ENCODE measurements at regions not wholly inside any gene's neighbourhood (a gene's known extent, or its start where the extent isn't known, plus 50 kb on each side); places are given as distances from the start of the nearest gene placed in this dataset.

DNA sequence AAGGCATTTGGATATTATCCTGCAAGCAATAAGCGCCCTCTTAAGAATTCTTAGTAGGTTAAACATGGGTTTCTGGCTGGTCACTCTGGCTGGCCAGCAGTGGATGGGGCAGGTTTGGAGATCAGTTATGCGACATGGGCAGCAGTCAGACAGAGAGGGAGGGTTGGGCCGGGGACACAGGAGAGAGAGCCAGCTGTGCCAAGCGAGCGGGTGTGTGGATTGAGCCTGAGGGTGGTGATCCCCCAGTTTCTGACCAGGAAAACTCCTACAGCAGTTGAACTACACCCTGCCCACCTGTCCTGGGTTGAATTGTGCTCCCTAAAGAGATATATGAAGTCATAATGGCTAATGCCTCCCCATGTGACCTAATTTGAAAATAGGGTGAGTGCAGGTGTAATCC is 671.2 kb downstream of the TBC1D22A start:
- no peaks in the 10 kb centered on the region for H3K4me1 ChIP-seq (ENCODE audit: control insufficient read depth in 1 of 2, extremely low read depth in 1 of 2, insufficient read depth in 2 of 2, low read length in 2 of 2)
- H3K36me3 Mint-ChIP-seq: no peaks in the 10 kb centered on the region
- H3K27me3 Mint-ChIP-seq: peaks cover 0 to 6% of the 10 kb centered on the region in 2 donors
- 66% methylated on average over 3 of the region's 5 CpGs for WGBS (ENCODE audit: insufficient coverage)
- H3K27ac ChIP-seq (ENCODE audit: low read length): no peak overlapping the region
- H3K27me3 ChIP-seq (replicated peaks in 1 of 2; ENCODE audit: control insufficient read depth in 2 of 2, extremely low read depth in 1 of 2, insufficient read depth in 2 of 2, low read length in 1 of 2): peaks cover 0 to 4% of the 10 kb centered on the region in 2 experiments
- DNase-seq: no peak
- no peaks in the 10 kb centered on the region for H3K36me3 ChIP-seq (ENCODE audit: control insufficient read depth in 2 of 2, extremely low read depth in 1 of 2, insufficient read depth in 1 of 2, low read length in 1 of 2)
- H3K4me1 Mint-ChIP-seq: no peaks in the 10 kb centered on the region
- H3K4me3 Mint-ChIP-seq: no peak overlapping the region
- H3K9me3 ChIP-seq: no peaks in the 10 kb centered on the region
- ChIA-PET CTCF (no interaction called here), POLR2A (no interaction called here)
- H3K4me3 ChIP-seq (ENCODE audit: control insufficient read depth in 1 of 2, extremely low read depth in 1 of 2, low read length in 1 of 2): no peak overlapping the region
- H3K9me3 Mint-ChIP-seq: peaks cover 2 to 8% (median 3%) of the 10 kb centered on the region in 3 donors
- no peak for ATAC-seq (replicated peaks in 1 of 4)
- no peak overlapping the region for H3K27ac Mint-ChIP-seq

DNA sequence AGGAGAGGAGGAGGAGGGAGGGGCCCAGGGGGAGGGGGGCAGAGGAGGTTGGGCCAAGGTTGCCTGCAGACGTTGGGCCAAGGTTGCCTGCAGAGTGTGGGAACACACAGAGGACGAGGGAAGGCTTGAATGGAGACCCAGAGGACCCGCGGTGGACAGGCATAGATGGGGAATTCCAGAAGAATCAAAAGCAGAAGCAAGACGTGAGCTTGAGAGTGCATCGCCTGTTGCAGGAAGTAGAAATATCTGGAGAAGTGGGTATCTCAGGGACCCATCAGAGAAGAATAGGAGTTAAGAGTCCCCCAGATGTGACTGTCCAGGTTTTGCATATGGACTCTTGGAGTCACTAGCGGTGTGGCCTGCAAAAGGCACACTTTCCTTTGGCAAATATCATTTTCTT is 670.2 kb downstream of the TBC1D22A start:
- H3K9me3 Mint-ChIP-seq: peaks cover 2 to 13% (median 3%) of the 10 kb centered on the region in 3 donors
- DNase-seq (no peak), ATAC-seq (replicated peaks in 1 of 4) (no peak)
- no peaks in the 10 kb centered on the region for H3K4me1 Mint-ChIP-seq
- Histone ChIP-seq H3K27me3 (replicated peaks in 1 of 2; ENCODE audit: control insufficient read depth in 2 of 2, extremely low read depth in 1 of 2, insufficient read depth in 2 of 2, low read length in 1 of 2) (peaks cover 0 to 4% of the 10 kb centered on the region in 2 experiments), H3K9me3 (no peaks in the 10 kb centered on the region), H3K36me3 (ENCODE audit: control insufficient read depth in 2 of 2, extremely low read depth in 1 of 2, insufficient read depth in 1 of 2, low read length in 1 of 2) (no peaks in the 10 kb centered on the region), H3K4me3 (ENCODE audit: control insufficient read depth in 1 of 2, extremely low read depth in 1 of 2, low read length in 1 of 2) (no peak overlapping the region), H3K4me1 (ENCODE audit: control insufficient read depth in 1 of 2, extremely low read depth in 1 of 2, insufficient read depth in 2 of 2, low read length in 2 of 2) (no peaks in the 10 kb centered on the region), H3K27ac (ENCODE audit: low read length) (no peak overlapping the region)
- CTCF ChIA-PET: no interaction called here
- H3K27ac Mint-ChIP-seq: no peak overlapping the region
- peaks cover 0 to 6% of the 10 kb centered on the region in 2 donors for H3K27me3 Mint-ChIP-seq
- no peak overlapping the region for H3K4me3 Mint-ChIP-seq
- WGBS (ENCODE audit: insufficient coverage): 56% methylated on average over 6 of the region's 7 CpGs
- no peaks in the 10 kb centered on the region for H3K36me3 Mint-ChIP-seq
- POLR2A ChIA-PET: no interaction called here

DNA sequence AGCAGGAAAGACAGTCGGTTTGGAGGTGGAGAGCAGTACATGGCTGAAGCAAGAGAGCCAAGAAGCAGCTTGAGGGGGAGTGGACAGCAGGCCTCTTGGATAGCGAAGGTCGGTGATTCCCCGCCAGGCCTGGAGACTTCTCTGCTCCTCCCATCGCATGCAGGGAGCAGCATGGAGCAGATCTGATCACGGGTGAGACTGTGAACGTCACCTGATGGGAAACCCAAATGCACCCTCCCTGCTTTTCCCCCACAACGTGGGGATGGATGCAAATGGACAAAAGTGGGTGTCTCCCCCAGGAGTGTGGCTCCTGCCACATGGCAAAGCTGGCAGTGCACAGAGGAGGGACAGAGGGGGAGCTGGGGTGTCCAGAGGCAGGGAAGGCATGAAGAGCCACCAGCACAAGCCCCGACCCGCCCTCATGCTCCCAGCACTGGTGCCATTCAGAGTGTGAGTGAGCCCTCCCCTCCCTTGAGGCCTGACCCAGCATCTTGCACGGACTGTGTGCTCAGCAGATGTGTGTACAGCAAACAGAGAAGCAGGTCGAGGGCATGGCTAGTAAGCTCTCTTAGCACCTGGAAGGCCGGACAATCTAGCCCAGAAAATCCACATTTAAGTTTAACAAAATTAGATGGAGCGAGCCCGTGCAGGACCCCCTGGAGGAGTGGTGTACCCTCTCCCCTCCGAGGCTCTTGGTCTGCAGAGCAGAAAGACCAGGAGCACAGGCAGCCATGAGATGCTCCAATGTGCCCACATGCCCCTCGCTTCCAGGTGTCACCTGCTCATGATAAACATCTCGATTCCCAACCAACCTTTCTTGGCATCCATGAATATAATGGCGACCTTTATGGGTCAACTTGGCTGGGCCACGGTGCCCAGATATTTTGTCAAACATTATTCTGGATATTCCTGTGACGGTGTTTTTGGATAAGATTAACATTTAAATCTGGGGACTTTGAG is 661.7 kb downstream of the TBC1D22A start:
- peaks cover 0 to 16% of the 10 kb centered on the region in 2 experiments for H3K27me3 ChIP-seq (replicated peaks in 1 of 2; ENCODE audit: control insufficient read depth in 2 of 2, extremely low read depth in 1 of 2, insufficient read depth in 2 of 2, low read length in 1 of 2)
- H3K4me3 ChIP-seq (ENCODE audit: control insufficient read depth in 1 of 2, extremely low read depth in 1 of 2, low read length in 1 of 2): no peak overlapping the region
- POLR2A ChIA-PET: no interaction called here

DNA sequence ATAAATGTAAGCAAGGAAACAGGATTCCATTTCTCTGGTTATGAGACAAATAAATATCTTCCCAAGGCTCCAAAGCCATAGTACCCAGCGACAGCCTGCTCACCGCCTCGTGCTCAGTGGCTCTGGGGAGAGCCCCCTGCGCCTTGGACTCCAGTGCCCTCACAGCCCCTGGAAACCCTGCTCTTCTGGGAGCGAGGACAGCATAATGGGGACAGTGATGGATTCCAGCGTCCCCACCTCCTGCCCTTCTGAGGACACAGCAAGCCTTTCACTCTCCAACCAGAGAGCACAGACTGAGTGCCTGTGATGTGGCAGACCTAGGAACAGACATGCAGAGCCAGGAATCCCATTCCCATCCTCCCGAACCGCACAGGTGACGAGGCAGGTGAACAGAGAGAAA is 660.8 kb downstream of the TBC1D22A start:
- H3K4me1 Mint-ChIP-seq: no peaks in the 10 kb centered on the region
- H3K27me3 Mint-ChIP-seq: peaks cover 31 to 38% of the 10 kb centered on the region in 2 donors
- H3K4me3 ChIP-seq (ENCODE audit: control insufficient read depth in 1 of 2, extremely low read depth in 1 of 2, low read length in 1 of 2): no peak overlapping the region
- no peak for ATAC-seq (replicated peaks in 1 of 4)
- no peak for DNase-seq
- no peaks in the 10 kb centered on the region for H3K4me1 ChIP-seq (ENCODE audit: control insufficient read depth in 1 of 2, extremely low read depth in 1 of 2, insufficient read depth in 2 of 2, low read length in 2 of 2)
- peaks cover 0 to 16% of the 10 kb centered on the region in 2 experiments for H3K27me3 ChIP-seq (replicated peaks in 1 of 2; ENCODE audit: control insufficient read depth in 2 of 2, extremely low read depth in 1 of 2, insufficient read depth in 2 of 2, low read length in 1 of 2)
- no peak overlapping the region for H3K27ac ChIP-seq (ENCODE audit: low read length)
- CTCF ChIA-PET: no interaction called here
- WGBS (ENCODE audit: insufficient coverage): 66% methylated on average over 6 of the region's 9 CpGs
- no peaks in the 10 kb centered on the region for H3K36me3 Mint-ChIP-seq
- no peak overlapping the region for H3K27ac Mint-ChIP-seq
- peaks cover 0 to 2% (median 0%) of the 10 kb centered on the region in 3 donors for H3K9me3 Mint-ChIP-seq
- POLR2A ChIA-PET: no interaction called here
- H3K36me3 ChIP-seq (ENCODE audit: control insufficient read depth in 2 of 2, extremely low read depth in 1 of 2, insufficient read depth in 1 of 2, low read length in 1 of 2): no peaks in the 10 kb centered on the region
- H3K9me3 ChIP-seq: no peaks in the 10 kb centered on the region
- H3K4me3 Mint-ChIP-seq: no peak overlapping the region

More for the DNA sequence above, 661.7 kb downstream of the TBC1D22A start:
- Histone ChIP-seq H3K4me1 (ENCODE audit: control insufficient read depth in 1 of 2, extremely low read depth in 1 of 2, insufficient read depth in 2 of 2, low read length in 2 of 2) (no peaks in the 10 kb centered on the region), H3K9me3 (no peaks in the 10 kb centered on the region), H3K36me3 (ENCODE audit: control insufficient read depth in 2 of 2, extremely low read depth in 1 of 2, insufficient read depth in 1 of 2, low read length in 1 of 2) (no peaks in the 10 kb centered on the region), H3K27ac (ENCODE audit: low read length) (no peak overlapping the region)
- WGBS (ENCODE audit: insufficient coverage): 76% methylated on average over 13 of the region's 21 CpGs
- Mint-ChIP-seq H3K27ac (no peak overlapping the region), H3K4me1 (no peaks in the 10 kb centered on the region), H3K27me3 (peaks cover 31 to 35% of the 10 kb centered on the region in 2 donors), H3K4me3 (no peak overlapping the region), H3K9me3 (peaks cover 0 to 6% (median 0%) of the 10 kb centered on the region in 3 donors), H3K36me3 (no peaks in the 10 kb centered on the region)
- CTCF ChIA-PET: no interaction called here
- ATAC-seq (replicated peaks in 1 of 4): no peak
- DNase-seq: no peak

DNA sequence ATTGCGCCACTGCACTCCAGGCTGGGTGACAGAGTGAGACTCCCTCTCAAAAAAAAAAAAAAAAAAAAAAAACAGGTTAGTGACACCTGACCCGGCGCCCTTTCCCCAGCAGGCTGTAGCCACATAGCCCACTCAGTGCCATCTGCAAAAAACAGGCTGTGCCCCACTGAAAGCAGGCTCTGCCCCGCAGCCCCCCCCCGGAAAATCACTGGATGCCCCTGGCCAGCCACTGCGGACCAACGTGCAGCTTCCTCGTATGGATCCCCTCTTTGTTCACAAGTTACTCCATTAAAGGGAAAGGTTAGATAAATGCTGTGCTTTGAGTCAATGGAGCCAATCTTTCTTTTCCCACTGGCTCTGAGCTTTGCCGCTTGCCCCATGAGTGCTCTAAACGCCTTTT is 660.3 kb downstream of the TBC1D22A start:
- no peak for DNase-seq
- ChIA-PET CTCF (no interaction called here), POLR2A (no interaction called here)
- Mint-ChIP-seq H3K27ac (no peak overlapping the region), H3K27me3 (peaks cover 31 to 38% of the 10 kb centered on the region in 2 donors), H3K9me3 (no peaks in the 10 kb centered on the region), H3K4me3 (no peak overlapping the region), H3K4me1 (no peaks in the 10 kb centered on the region), H3K36me3 (no peaks in the 10 kb centered on the region)
- Histone ChIP-seq H3K9me3 (no peaks in the 10 kb centered on the region), H3K4me3 (ENCODE audit: control insufficient read depth in 1 of 2, extremely low read depth in 1 of 2, low read length in 1 of 2) (no peak overlapping the region), H3K36me3 (ENCODE audit: control insufficient read depth in 2 of 2, extremely low read depth in 1 of 2, insufficient read depth in 1 of 2, low read length in 1 of 2) (no peaks in the 10 kb centered on the region), H3K4me1 (ENCODE audit: control insufficient read depth in 1 of 2, extremely low read depth in 1 of 2, insufficient read depth in 2 of 2, low read length in 2 of 2) (no peaks in the 10 kb centered on the region), H3K27me3 (replicated peaks in 1 of 2; ENCODE audit: control insufficient read depth in 2 of 2, extremely low read depth in 1 of 2, insufficient read depth in 2 of 2, low read length in 1 of 2) (peaks cover 0 to 16% of the 10 kb centered on the region in 2 experiments), H3K27ac (ENCODE audit: low read length) (no peak overlapping the region)
- no CpG with 5 or more reads among the region's 10 CpGs for WGBS (ENCODE audit: insufficient coverage)
- ATAC-seq (replicated peaks in 1 of 4): no peak

DNA sequence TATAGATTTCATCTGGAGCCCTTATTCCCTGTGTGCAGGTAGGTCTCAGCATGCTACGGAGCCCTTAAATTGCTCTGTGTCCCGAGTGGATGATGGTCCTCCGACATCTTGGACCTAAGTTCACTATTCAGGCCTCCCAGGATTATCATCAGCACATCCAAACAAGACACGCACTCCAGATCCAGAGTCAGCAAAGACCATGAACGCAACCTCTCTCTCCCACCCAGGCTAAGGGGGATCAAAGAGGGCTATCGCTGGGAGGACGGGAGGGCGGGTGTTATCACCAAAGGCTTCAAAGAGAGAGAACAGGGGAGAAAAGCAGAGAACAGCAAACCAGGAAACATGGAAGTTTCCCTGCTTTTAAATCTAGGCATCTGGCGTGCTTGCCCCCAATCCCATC is 659.4 kb downstream of the TBC1D22A start:
- POLR2A ChIA-PET: no interaction called here
- no peak overlapping the region for H3K4me3 Mint-ChIP-seq
- Histone ChIP-seq H3K36me3 (ENCODE audit: control insufficient read depth in 2 of 2, extremely low read depth in 1 of 2, insufficient read depth in 1 of 2, low read length in 1 of 2) (no peaks in the 10 kb centered on the region), H3K27me3 (replicated peaks in 1 of 2; ENCODE audit: control insufficient read depth in 2 of 2, extremely low read depth in 1 of 2, insufficient read depth in 2 of 2, low read length in 1 of 2) (peaks cover 0 to 16% of the 10 kb centered on the region in 2 experiments), H3K4me1 (ENCODE audit: control insufficient read depth in 1 of 2, extremely low read depth in 1 of 2, insufficient read depth in 2 of 2, low read length in 2 of 2) (no peaks in the 10 kb centered on the region), H3K4me3 (ENCODE audit: control insufficient read depth in 1 of 2, extremely low read depth in 1 of 2, low read length in 1 of 2) (no peak overlapping the region), H3K27ac (ENCODE audit: low read length) (no peak overlapping the region), H3K9me3 (no peaks in the 10 kb centered on the region)
- peaks cover 31 to 35% of the 10 kb centered on the region in 2 donors for H3K27me3 Mint-ChIP-seq
- H3K27ac Mint-ChIP-seq: no peak overlapping the region
- DNase-seq: no peak
- ATAC-seq (replicated peaks in 1 of 4): no peak
- H3K9me3 Mint-ChIP-seq: peaks cover 2 to 4% (median 3%) of the 10 kb centered on the region in 3 donors
- H3K4me1 Mint-ChIP-seq: no peaks in the 10 kb centered on the region
- no peaks in the 10 kb centered on the region for H3K36me3 Mint-ChIP-seq
- WGBS (ENCODE audit: insufficient coverage): 79% methylated on average over 5 of the region's 9 CpGs
- CTCF ChIA-PET: no interaction called here

Data from T-cell (primary cell).